WTC11 (cell line): ENCODE measurements at regions not wholly inside any gene's neighbourhood (a gene's known extent, or its start where the extent isn't known, plus 50 kb on each side); places are given as distances from the start of the nearest gene placed in this dataset.

Experiments used
- GABPB1 ChIP-seq: sonication (generic); formaldehyde crosslinking; IDR thresholded peaks from 2 replicates; pipeline ENCODE4 v1.8.1; 2023; ENCODE audit warnings: mild to moderate bottlenecking, missing genetic modification reagents
- HMGA2 ChIP-seq: fragments of 250-450 bp; sonication (Bioruptor Pico); IDR thresholded peaks from 2 replicates; pipeline ENCODE4 v1.4.0; 2021; ENCODE audit warnings: mild to moderate bottlenecking, moderate library complexity
- TF ChIP-seq, protein P1 (sequence below): sonication (generic); formaldehyde crosslinking; IDR thresholded peaks from 2 replicates; pipeline ENCODE4 v1.8.1; 2023; ENCODE audit warnings: mild to moderate bottlenecking, missing genetic modification reagents, moderate library complexity

DNA sequence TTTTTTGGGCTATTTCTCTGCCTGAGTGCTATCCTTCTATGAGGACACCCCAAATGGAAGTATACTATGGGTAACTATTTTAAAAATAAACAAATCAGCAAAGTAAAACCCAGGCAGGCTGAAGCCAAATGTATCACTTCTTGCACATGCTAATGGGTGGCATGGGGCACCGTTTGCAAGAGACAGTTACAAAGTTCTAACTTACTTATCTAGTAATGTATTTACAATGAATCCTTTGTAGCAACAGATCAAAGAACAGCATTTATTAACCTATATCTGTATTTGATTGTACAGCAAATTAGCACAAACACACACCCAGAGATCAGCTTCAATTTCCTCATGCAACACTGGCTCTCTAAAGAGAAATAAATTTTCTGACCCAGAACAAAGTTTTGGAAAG, 225.5 kb downstream of the ZNF674 start:
- TF ChIP-seq GABPB1 (CRISPR knock-in tag): no peak
- no peak for TF ChIP-seq HMGA2 (CRISPR knock-in tag)
- TF ChIP-seq, protein P1, sequence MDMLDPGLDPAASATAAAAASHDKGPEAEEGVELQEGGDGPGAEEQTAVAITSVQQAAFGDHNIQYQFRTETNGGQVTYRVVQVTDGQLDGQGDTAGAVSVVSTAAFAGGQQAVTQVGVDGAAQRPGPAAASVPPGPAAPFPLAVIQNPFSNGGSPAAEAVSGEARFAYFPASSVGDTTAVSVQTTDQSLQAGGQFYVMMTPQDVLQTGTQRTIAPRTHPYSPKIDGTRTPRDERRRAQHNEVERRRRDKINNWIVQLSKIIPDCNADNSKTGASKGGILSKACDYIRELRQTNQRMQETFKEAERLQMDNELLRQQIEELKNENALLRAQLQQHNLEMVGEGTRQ (CRISPR knock-in tag): no peak
